GM21786 (cell line): ENCODE measurements at regions not wholly inside any gene's neighbourhood (a gene's known extent, or its start where the extent isn't known, plus 50 kb on each side); places are given as distances from the start of the nearest gene placed in this dataset.
"Not testable (repeated sequence)": the region's sequence is repeated elsewhere in the genome, so short reads cannot be mapped to it uniquely, and the experiment has no call there.

Experiments used
- ATAC-seq: cut with Tn5 transposase; IDR thresholded peaks from one replicate; pipeline ENCODE4 v1.9.1; 2021; ENCODE audit not compliant: unreplicated experiment

- ATAC-seq = no peak
These were observed 142.6 kb upstream of the SERPINE2 start for GRCh38 chr2:224181534-224182155.

- no peak for ATAC-seq
These were observed 141.7 kb upstream of the SERPINE2 start for GRCh38 chr2:224180810-224181209.

- ATAC-seq = no peak
These were observed 139.0 kb upstream of the SERPINE2 start for GRCh38 chr2:224178056-224178455.

- no peak for ATAC-seq
These were observed 136.5 kb upstream of the SERPINE2 start for GRCh38 chr2:224175538-224175937.

GRCh38 chr2:224174990-224175389, 135.9 kb upstream of the SERPINE2 start:
- no peak for ATAC-seq

GRCh38 chr2:224174521-224174920, 135.4 kb upstream of the SERPINE2 start:
- no peak for ATAC-seq

GRCh38 chr2:224173933-224174332, 134.8 kb upstream of the SERPINE2 start:
- no peak for ATAC-seq

- no peak for ATAC-seq
These were observed 134.1 kb upstream of the SERPINE2 start for GRCh38 chr2:224173210-224173609.

GRCh38 chr2:224171226-224171625, 132.1 kb upstream of the SERPINE2 start:
- no peak for ATAC-seq

GRCh38 chr2:224169847-224170246, 130.8 kb upstream of the SERPINE2 start:
- ATAC-seq = no peak

GRCh38 chr2:224167781-224168180, 128.7 kb upstream of the SERPINE2 start:
- ATAC-seq = not testable (repeated sequence)

GRCh38 chr2:224166654-224167053, 127.6 kb upstream of the SERPINE2 start:
- no peak for ATAC-seq

- no peak for ATAC-seq
These were observed 126.8 kb upstream of the SERPINE2 start for GRCh38 chr2:224165901-224166319.

GRCh38 chr2:224163566-224164307, 124.7 kb upstream of the SERPINE2 start:
- ATAC-seq = no peak

GRCh38 chr2:224162122-224162521, 123.0 kb upstream of the SERPINE2 start:
- ATAC-seq = no peak

- no peak for ATAC-seq
These were observed 122.6 kb upstream of the SERPINE2 start for GRCh38 chr2:224161712-224162111.

- ATAC-seq = no peak
These were observed 121.8 kb upstream of the SERPINE2 start for GRCh38 chr2:224160917-224161316.

- ATAC-seq = no peak
These were observed 120.4 kb upstream of the SERPINE2 start for GRCh38 chr2:224159345-224159928.

GRCh38 chr2:224158831-224159230, 119.7 kb upstream of the SERPINE2 start:
- ATAC-seq = no peak

GRCh38 chr2:224158061-224158460, 119.0 kb upstream of the SERPINE2 start:
- no peak for ATAC-seq

GRCh38 chr2:224157655-224158054, 118.6 kb upstream of the SERPINE2 start:
- no peak for ATAC-seq

- no peak for ATAC-seq
These were observed 117.3 kb upstream of the SERPINE2 start for GRCh38 chr2:224156436-224156835.
